Keratinocyte (primary cell): ENCODE measurements at regions not wholly inside any gene's neighbourhood (a gene's known extent, or its start where the extent isn't known, plus 50 kb on each side); places are given as distances from the start of the nearest gene placed in this dataset.

ENCODE experiments used
- DNase-seq: peaks from one replicate; pipeline ENCODE4 v3.0.0-alpha.2; 2011; ENCODE audit warnings: low read depth, missing footprints, low spot score
- FAIRE-seq: peaks from 2 replicates; lab custom pipeline; 2011; peaks lifted over from hg19 to GRCh38; lab: Jason Lieb, UNC
- H2AFZ ChIP-seq: 2 replicates; pipeline ENCODE4 v1.6.0; 2012; ENCODE audit warnings: low read length, control low read depth, inconsistent platforms; ENCODE audit not compliant: control insufficient read depth
- H3K27ac ChIP-seq: 2 replicates; pipeline ENCODE4 v1.5.1; 2011; ENCODE audit warnings: low read length; ENCODE audit not compliant: control insufficient read depth, insufficient read depth
- H3K27me3 ChIP-seq: 3 replicates; pipeline ENCODE4 v1.6.0; 2011; ENCODE audit warnings: low read length; ENCODE audit not compliant: control insufficient read depth, insufficient read depth; ENCODE audit errors: extremely low read depth
- H3K36me3 ChIP-seq, 2 experiments: 2 replicates in 1 of 2; 3 replicates in 1 of 2; pipeline ENCODE4 v1.5.1; 2011; ENCODE audit warnings: low read length in 2 of 2, mild to moderate bottlenecking in 1 of 2; ENCODE audit not compliant: control insufficient read depth in 2 of 2, insufficient read depth in 2 of 2; ENCODE audit errors: extremely low read depth in 1 of 2
- H3K4me1 ChIP-seq: 3 replicates; pipeline ENCODE4 v1.5.1; 2011; ENCODE audit warnings: low read length; ENCODE audit not compliant: control insufficient read depth, insufficient read depth; ENCODE audit errors: extremely low read depth
- H3K4me2 ChIP-seq: 3 replicates; pipeline ENCODE4 v1.6.0; 2011; ENCODE audit warnings: low read depth, low read length; ENCODE audit not compliant: control insufficient read depth, insufficient read depth; ENCODE audit errors: extremely low read depth
- H3K4me3 ChIP-seq, 3 experiments: fragments of 200-600 bp in 1 of 3; sonication (generic) in 1 of 3; 2 replicates in 2 of 3; 3 replicates in 1 of 3; pipeline ENCODE4 v1.5.1; 2011 to 2016; ENCODE audit warnings: low read length in 3 of 3, mild to moderate bottlenecking in 3 of 3, control low read depth in 2 of 3, inconsistent platforms in 1 of 3, low read depth in 1 of 3, mixed read lengths in 1 of 3, mixed run types in 1 of 3, moderate library complexity in 1 of 3; ENCODE audit not compliant: control insufficient read depth in 2 of 3, insufficient read depth in 2 of 3; ENCODE audit errors: extremely low read depth in 1 of 3
- H3K79me2 ChIP-seq: 2 replicates; pipeline ENCODE4 v1.6.0; 2012; ENCODE audit warnings: low read length; ENCODE audit not compliant: control insufficient read depth, insufficient read depth
- H3K9ac ChIP-seq: 3 replicates; pipeline ENCODE4 v1.6.0; 2011; ENCODE audit warnings: low read length; ENCODE audit not compliant: control insufficient read depth, insufficient read depth; ENCODE audit errors: extremely low read depth
- H3K9me1 ChIP-seq: 3 replicates; pipeline ENCODE4 v1.6.0; 2011; ENCODE audit warnings: low read length; ENCODE audit not compliant: control insufficient read depth, insufficient read depth; ENCODE audit errors: extremely low read depth
- H3K9me3 ChIP-seq: 2 replicates; pipeline ENCODE4 v1.5.1; 2012; ENCODE audit warnings: low read depth, low read length; ENCODE audit not compliant: control insufficient read depth
- H4K20me1 ChIP-seq: 3 replicates; pipeline ENCODE4 v1.6.0; 2011; ENCODE audit warnings: low read length; ENCODE audit not compliant: control insufficient read depth, insufficient read depth; ENCODE audit errors: extremely low read depth
- CTCF ChIP-seq, 3 experiments: IDR thresholded peaks in 1 of 3; conservative IDR thresholded peaks in 1 of 3; optimal IDR thresholded peaks in 1 of 3; 2 replicates in 2 of 3; 3 replicates in 1 of 3; pipeline versions ENCODE3 to v1.5.1; 2011; ENCODE audit warnings: low read length in 3 of 3, mild to moderate bottlenecking in 3 of 3, moderate library complexity in 2 of 3, control low read depth in 1 of 3, inconsistent platforms in 1 of 3; ENCODE audit not compliant: insufficient read depth in 2 of 3; ENCODE audit errors: extremely low read depth in 1 of 3
- EZH2 ChIP-seq: IDR thresholded peaks from one replicate; pipeline ENCODE4 v1.6.1; 2012; ENCODE audit warnings: inconsistent platforms, mild to moderate bottlenecking, low read length, moderate library complexity
- dilution Hi-C: fragments of 300-500 bp; cut with MboI; formaldehyde crosslinking; loops from one replicate; pipeline ENCODE4 v1.7.0; 2020; ENCODE audit warnings: low sequenced_read_pairs; ENCODE audit not compliant: extremely low pct_ligation_motif_present

- Histone ChIP-seq H3K4me3 (no peak overlapping the region), H3K79me2 (no peaks in the 10 kb centered on the region), H3K4me1 (peaks cover 5% of the 10 kb centered on the region), H3K27me3 (no peaks in the 10 kb centered on the region), H2AFZ (peak overlapping the region; percentile 53), H3K9ac (no peak overlapping the region), H3K4me2 (no peak overlapping the region), H3K9me1 (no peaks in the 10 kb centered on the region), H3K36me3 (no peaks in the 10 kb centered on the region), H3K27ac (no peak overlapping the region), H3K9me3 (no peaks in the 10 kb centered on the region), H4K20me1 (no peaks in the 10 kb centered on the region)
- TF ChIP-seq CTCF (optimal IDR thresholded peaks at IDR 0.05 in 1 of 3, IDR thresholded peaks at IDR 0.05 in 1 of 3, conservative IDR thresholded peaks at IDR 0.05 in 1 of 3; ENCODE audit: extremely low read depth in 1 of 3, insufficient read depth in 2 of 3, low read length in 3 of 3) (no peak), EZH2 (no peak)
- no peak for FAIRE-seq
- dilution Hi-C loops: no loop called here
- no peak for DNase-seq
These were observed 343.4 kb downstream of the HHIPL2 start for GRCh38 chr1:222204475-222204874.

GRCh38 chr1:222202831-222203230, 345.1 kb downstream of the HHIPL2 start:
- no peaks in the 10 kb centered on the region for H3K27me3 ChIP-seq
- H3K79me2 ChIP-seq: no peaks in the 10 kb centered on the region
- no peak overlapping the region for H3K4me3 ChIP-seq
- H3K9ac ChIP-seq: no peak overlapping the region
- no peak for TF ChIP-seq EZH2
- TF ChIP-seq CTCF (optimal IDR thresholded peaks at IDR 0.05 in 1 of 3, IDR thresholded peaks at IDR 0.05 in 1 of 3, conservative IDR thresholded peaks at IDR 0.05 in 1 of 3; ENCODE audit: extremely low read depth in 1 of 3, insufficient read depth in 2 of 3, low read length in 3 of 3): no peak
- H3K27ac ChIP-seq: no peak overlapping the region
- no peaks in the 10 kb centered on the region for H3K9me3 ChIP-seq
- dilution Hi-C loops: no loop called here
- no peak for FAIRE-seq
- H3K4me1 ChIP-seq: peaks cover 5% of the 10 kb centered on the region
- H3K4me2 ChIP-seq: no peak overlapping the region
- no peaks in the 10 kb centered on the region for H4K20me1 ChIP-seq
- H2AFZ ChIP-seq: no peak overlapping the region
- no peaks in the 10 kb centered on the region for H3K36me3 ChIP-seq
- H3K9me1 ChIP-seq: no peaks in the 10 kb centered on the region
- DNase-seq: no peak
